IPS-15b (cell line): ENCODE measurements at regions not wholly inside any gene's neighbourhood (a gene's known extent, or its start where the extent isn't known, plus 50 kb on each side); places are given as distances from the start of the nearest gene placed in this dataset.
"Not testable (repeated sequence)": the region's sequence is repeated elsewhere in the genome, so short reads cannot be mapped to it uniquely, and the experiment has no call there.

Source experiments
- H3K27me3 ChIP-seq: one replicate; pipeline ENCODE4 v1.6.1; 2013; ENCODE audit warnings: low read length; ENCODE audit not compliant: control insufficient read depth, insufficient read depth
- H3K36me3 ChIP-seq: one replicate; pipeline ENCODE4 v1.6.1; 2013; ENCODE audit warnings: low read length; ENCODE audit not compliant: control insufficient read depth, insufficient read depth
- H3K4me1 ChIP-seq: one replicate; pipeline ENCODE4 v1.6.1; 2013; ENCODE audit warnings: mild to moderate bottlenecking, low read length; ENCODE audit not compliant: control insufficient read depth, insufficient read depth
- H3K4me3 ChIP-seq: one replicate; pipeline ENCODE4 v1.5.1; 2013; ENCODE audit warnings: low read depth, low read length
- H3K9ac ChIP-seq: one replicate; pipeline ENCODE4 v1.6.1; 2013; ENCODE audit warnings: low read depth, mild to moderate bottlenecking, low read length
- H3K9me3 ChIP-seq: one replicate; pipeline ENCODE4 v1.6.1; 2013; ENCODE audit warnings: mild to moderate bottlenecking, low read length; ENCODE audit not compliant: control insufficient read depth, insufficient read depth

DNA sequence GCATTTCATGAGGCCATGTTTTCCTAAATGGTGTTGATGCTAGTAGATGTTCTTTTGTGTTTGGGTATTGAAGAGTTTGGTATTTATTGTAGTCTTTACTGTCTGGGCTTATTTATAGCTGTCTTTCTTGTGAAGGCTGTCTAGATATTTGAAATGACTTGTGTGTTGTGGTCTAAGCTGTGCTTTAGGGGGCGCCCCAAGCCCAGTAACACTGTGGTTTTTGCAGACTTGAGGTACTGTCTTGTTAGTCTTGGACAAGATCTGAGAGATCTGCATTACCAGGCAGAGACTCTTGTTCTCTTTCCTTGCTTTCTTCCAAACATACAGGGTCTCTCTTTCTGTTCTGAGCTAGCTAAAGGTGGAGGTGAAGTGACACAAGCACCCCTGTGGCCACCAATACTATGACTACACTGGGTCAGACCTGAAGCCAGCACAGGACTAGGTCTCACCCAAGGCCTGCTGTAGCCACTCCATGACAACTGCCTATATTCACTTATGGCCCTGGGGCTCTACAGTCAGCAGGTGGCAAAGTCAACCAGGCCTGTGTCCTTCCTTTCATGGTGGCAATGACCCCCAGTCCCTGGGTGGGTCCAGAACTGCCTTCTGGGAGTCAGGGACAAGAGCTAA, 152.1 kb upstream of the TBC1D5 start:
- H3K36me3 ChIP-seq, result no peaks in the 10 kb centered on the region
- no peak overlapping the region for H3K4me3 ChIP-seq
- peaks cover 3% of the 10 kb centered on the region for H3K4me1 ChIP-seq
- no peak overlapping the region for H3K9ac ChIP-seq
- H3K9me3 ChIP-seq, result no peaks in the 10 kb centered on the region
- H3K27me3 ChIP-seq, result no peaks in the 10 kb centered on the region

DNA sequence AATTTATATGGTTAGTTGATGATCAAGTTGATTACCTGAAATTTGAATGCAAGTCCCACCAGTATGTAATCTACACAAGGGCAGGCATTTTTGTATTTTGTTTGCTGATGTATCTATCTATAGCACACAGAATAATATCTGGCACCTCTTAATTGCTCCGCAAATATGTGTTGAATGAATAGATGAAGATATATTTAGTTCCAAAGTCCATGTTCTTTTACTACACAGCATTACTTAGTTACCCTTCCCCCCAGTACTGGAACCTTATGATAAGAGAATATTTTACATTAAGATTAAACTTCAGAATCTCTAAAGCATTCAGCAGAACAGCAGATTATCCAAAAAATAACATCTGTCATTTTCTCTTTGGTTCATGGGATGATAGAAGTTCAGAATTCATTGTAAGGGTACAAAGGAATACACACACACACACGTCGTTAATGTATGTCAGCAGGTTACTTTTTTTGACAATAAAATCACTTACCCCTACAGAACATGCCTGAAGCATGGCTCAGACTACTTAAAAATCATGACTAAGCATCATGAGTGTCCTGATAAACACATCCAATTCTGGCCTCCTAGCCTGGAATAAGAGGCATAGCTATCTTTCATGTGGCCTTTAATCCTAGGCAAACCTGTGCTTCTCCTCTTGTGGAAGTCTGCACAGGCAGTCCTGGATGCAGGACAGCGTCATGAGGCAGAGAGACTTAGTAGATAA, 148.9 kb upstream of the TBC1D5 start:
- Histone ChIP-seq H3K27me3 (no peaks in the 10 kb centered on the region), H3K36me3 (no peaks in the 10 kb centered on the region), H3K9me3 (no peaks in the 10 kb centered on the region), H3K9ac (no peak overlapping the region), H3K4me1 (peaks cover 3% of the 10 kb centered on the region), H3K4me3 (no peak overlapping the region)

DNA sequence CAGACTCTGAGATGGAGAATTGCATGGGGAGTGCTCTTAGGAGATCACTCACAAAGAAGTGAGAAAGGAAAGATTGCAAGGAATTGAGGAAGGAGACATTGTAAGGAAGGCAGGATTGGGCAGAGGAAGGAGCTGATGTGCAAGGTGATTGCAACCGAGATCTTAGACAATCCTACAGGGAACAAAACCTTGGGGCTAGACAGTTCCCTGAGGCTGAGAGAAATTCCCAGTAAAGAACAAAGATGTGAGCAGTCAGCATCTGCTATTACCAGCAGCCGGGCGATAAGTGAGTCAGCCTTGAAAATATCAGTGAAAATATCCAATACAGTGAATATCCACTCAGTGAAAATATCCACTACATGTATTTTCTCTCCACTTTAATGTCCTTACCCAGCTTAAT, 143.6 kb upstream of the TBC1D5 start:
- Histone ChIP-seq H3K27me3 (no peaks in the 10 kb centered on the region), H3K9ac (no peak overlapping the region), H3K36me3 (no peaks in the 10 kb centered on the region), H3K9me3 (no peaks in the 10 kb centered on the region), H3K4me3 (no peak overlapping the region), H3K4me1 (no peaks in the 10 kb centered on the region)

DNA sequence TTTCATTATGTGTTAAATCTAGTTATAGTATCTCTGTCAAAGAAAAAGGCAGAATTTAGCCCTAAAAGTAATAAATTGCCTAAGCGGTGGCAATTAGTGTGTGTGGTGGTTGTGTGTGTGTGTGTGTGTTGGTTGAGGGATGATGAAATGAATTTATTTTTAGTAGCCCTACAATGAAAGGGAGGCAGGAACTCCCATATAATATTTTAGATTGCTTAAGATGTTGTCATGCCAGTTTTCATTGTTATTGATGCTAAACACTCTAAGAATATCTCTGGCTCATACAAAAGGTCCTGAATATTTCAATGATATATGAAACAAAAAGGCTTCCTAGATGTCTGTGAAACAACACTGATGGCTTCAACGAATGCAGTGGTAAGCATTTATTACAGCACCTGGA, 140.6 kb upstream of the TBC1D5 start:
- H3K36me3 ChIP-seq, result no peaks in the 10 kb centered on the region
- no peaks in the 10 kb centered on the region for H3K4me1 ChIP-seq
- H3K4me3 ChIP-seq, result no peak overlapping the region
- H3K27me3 ChIP-seq, result no peaks in the 10 kb centered on the region
- H3K9me3 ChIP-seq, result no peaks in the 10 kb centered on the region
- no peak overlapping the region for H3K9ac ChIP-seq

DNA sequence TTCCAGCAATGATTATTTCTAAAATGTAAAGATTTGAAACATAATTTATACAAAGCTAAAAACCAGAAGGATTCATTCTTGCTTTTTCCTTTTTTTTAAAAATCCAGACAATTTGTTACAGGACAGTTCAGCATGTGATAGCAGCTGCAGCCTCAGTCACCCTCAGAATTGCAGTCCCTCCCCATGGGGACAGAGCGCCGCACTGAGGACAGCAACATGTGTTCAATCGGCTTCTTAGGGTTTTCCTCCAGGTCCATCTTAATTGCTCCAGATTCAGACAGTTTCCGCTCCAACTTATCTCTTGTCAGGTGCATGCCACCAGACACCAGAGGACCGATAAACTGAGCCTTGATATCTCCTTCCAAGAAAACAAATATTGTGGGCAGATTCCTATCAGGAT, 134.9 kb upstream of the TBC1D5 start:
- H3K36me3 ChIP-seq, result no peaks in the 10 kb centered on the region
- H3K4me3 ChIP-seq, result no peak overlapping the region

DNA sequence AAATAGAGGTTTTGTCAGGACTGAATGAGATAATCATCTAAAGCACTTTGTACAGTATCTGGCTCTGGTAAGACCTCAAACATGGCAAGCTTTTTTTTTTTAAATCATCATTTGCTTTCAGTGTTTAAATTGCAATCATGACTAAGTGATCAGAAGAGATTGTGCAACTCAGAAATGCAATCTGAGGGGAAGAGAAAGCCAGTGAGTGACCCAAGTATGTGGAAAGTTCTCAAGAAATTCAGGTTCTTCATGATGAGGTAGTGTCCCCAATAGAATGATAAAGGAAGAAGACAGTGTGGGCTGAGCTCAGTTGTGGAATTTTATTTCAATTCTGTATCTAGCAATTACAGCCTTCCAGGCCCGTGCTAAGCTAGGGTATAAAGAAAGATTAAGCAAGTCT, 132.2 kb upstream of the TBC1D5 start:
- Histone ChIP-seq H3K36me3 (no peaks in the 10 kb centered on the region), H3K4me1 (no peaks in the 10 kb centered on the region), H3K27me3 (no peaks in the 10 kb centered on the region), H3K4me3 (no peak overlapping the region), H3K9me3 (no peaks in the 10 kb centered on the region), H3K9ac (no peak overlapping the region)

More for the DNA sequence above, 134.9 kb upstream of the TBC1D5 start:
- Histone ChIP-seq H3K9me3 (no peaks in the 10 kb centered on the region), H3K9ac (no peak overlapping the region), H3K27me3 (no peaks in the 10 kb centered on the region), H3K4me1 (no peaks in the 10 kb centered on the region)

DNA sequence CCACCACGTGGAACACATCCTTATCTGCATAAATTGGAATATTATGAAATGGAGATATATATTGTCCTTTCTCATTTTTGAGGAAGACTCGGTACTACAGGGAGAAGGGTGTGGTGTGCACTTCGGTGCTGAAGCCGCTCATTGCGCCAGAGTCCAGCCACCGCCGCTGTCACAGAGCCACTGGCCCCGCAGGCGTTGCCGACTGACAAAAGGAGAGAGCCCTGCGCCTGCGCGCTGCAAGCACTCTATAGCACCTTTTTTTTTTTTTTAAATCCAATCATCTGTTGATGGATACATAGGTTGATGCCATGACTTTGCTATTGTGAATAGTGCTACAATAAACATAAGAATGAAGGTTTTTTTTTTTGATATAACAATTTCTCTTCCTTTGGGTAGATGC, 130.0 kb upstream of the TBC1D5 start:
- Histone ChIP-seq H3K4me1 (no peaks in the 10 kb centered on the region), H3K36me3 (no peaks in the 10 kb centered on the region)

DNA sequence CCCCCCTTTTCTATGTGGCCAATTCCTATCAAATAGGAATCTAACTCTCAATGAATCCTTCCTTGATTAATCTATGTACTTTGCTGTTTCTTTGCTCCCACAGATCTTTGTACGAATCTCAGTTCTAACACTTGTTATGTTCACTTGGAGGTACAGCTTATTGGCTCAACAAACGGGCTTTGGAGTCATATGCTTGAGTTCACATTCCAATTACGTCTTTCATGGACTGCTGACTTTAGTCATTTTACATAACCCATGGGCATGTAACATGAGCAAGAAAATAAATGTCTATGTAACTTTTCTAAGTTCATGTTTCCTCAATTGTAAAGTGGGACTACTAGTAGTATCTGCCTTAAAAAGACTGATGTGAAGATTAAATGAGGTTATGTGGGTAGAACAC, 123.2 kb upstream of the TBC1D5 start:
- H3K9me3 ChIP-seq, result no peaks in the 10 kb centered on the region
- H3K4me3 ChIP-seq, result no peak overlapping the region
- peaks cover 10% of the 10 kb centered on the region for H3K36me3 ChIP-seq
- H3K27me3 ChIP-seq, result no peaks in the 10 kb centered on the region
- no peak overlapping the region for H3K9ac ChIP-seq
- no peaks in the 10 kb centered on the region for H3K4me1 ChIP-seq

More for the DNA sequence above, 130.0 kb upstream of the TBC1D5 start:
- no peak overlapping the region for H3K4me3 ChIP-seq
- no peaks in the 10 kb centered on the region for H3K9me3 ChIP-seq
- no peak overlapping the region for H3K9ac ChIP-seq
- H3K27me3 ChIP-seq, result no peaks in the 10 kb centered on the region

DNA sequence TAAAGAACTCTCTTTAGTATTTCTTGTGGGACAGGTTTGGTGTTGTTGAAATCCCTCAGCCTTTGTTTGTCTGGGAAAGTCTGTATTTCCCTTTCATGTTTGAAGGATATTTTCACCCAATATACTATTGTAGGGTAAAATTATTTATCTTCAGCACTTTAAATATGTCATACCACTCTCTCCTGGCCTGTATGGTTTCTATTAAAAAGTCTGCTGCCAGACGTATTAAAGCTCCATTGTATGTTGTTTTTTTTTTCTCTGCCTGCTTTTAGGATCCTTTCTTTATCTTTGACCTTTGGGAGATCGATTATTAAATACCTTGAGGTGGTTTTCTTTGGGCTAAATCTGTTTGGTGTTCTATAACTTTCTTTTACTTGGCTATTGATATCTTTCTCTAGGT, 119.0 kb upstream of the TBC1D5 start:
- H3K36me3 ChIP-seq, result peaks cover 7% of the 10 kb centered on the region
- H3K9ac ChIP-seq, result peak overlapping the region; percentile 66
- H3K27me3 ChIP-seq, result no peaks in the 10 kb centered on the region
- peaks cover under 1% of the 10 kb centered on the region for H3K9me3 ChIP-seq
- no peaks in the 10 kb centered on the region for H3K4me1 ChIP-seq
- H3K4me3 ChIP-seq, result peak overlapping the region; percentile 48

DNA sequence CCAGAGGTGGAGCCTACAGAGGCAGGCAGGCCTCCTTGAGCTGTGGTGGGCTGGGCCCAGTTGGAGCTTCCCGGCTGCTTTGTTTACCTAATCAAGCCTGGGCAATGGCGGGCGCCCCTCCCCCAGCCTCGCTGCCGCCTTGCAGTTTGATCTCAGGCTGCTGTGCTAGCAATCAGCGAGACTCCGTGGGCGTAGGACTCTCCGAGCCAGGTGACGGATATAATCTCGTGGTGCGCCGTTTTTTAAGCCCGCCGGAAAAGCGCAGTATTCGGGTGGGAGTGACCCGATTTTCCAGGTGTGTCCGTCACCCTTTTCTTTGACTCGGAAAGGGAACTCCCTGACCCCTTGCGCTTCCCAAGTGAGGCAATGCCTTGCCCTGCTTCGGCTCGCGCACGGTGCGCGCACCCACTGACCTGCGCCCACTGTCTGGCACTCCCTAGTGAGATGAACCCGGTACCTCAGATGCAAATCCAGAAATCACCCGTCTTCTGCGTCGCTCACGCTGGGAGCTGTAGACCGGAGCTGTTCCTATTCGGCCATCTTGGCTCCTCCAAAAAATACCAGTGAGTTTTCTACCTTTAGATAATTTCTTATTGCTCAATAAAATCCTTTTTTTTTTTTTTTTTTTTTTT, 118.5 kb upstream of the TBC1D5 start:
- H3K4me1 ChIP-seq, H3K9me3 ChIP-seq, H3K36me3 ChIP-seq, H3K27me3 ChIP-seq: not testable (repeated sequence)
- Histone ChIP-seq H3K9ac (peak overlapping the region; percentile 66), H3K4me3 (peak overlapping the region; percentile 48)

DNA sequence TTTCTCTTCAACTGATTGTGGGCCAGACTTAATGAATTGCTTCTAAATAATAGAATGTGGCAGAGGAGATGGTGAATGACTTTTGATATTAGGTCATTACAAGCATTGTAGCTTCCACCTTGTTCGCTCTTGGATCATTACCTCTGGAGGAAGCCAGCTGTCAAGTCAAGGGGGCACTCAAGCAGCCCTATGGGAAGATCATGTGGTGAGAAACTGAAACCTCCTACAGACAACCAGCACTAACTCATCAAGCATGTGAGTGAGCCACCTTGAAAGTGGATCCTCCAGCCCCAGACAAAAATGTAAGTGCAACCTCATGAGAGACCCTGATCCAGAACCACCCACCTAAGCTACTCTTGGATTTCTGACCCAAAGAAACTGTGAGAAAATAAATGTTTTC, 109.8 kb upstream of the TBC1D5 start:
- no peak overlapping the region for H3K4me3 ChIP-seq
- no peak overlapping the region for H3K9ac ChIP-seq
- no peaks in the 10 kb centered on the region for H3K36me3 ChIP-seq
- no peaks in the 10 kb centered on the region for H3K4me1 ChIP-seq
- H3K9me3 ChIP-seq, result peaks cover 4% of the 10 kb centered on the region
- no peaks in the 10 kb centered on the region for H3K27me3 ChIP-seq

DNA sequence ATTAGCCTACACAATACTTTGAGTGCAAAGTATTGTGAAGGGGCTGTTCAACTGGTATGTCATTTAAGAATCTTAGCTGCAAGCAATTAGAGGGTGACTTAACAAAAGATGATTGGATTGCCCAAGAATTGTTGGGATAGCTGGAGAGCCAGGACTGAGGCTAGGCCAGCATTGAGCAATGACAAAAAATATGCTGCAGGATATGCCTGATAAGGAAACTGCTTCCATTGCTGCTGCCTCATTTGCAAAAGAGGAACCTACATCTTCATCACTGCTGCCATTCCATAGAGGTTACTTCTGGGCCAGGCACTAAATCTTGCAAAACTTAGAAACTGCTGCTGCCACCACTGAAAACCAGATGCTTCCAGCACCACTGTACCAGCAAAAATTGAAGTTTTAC, 108.0 kb upstream of the TBC1D5 start:
- H3K27me3 ChIP-seq, result no peaks in the 10 kb centered on the region
- no peaks in the 10 kb centered on the region for H3K4me1 ChIP-seq
- H3K9ac ChIP-seq, result no peak overlapping the region

More for the DNA sequence above, 108.0 kb upstream of the TBC1D5 start:
- no peaks in the 10 kb centered on the region for H3K9me3 ChIP-seq
- H3K4me3 ChIP-seq, result no peak overlapping the region
- no peaks in the 10 kb centered on the region for H3K36me3 ChIP-seq
